Adipocyte (in vitro differentiated cells): ENCODE measurements at regions not wholly inside any gene's neighbourhood (a gene's known extent, or its start where the extent isn't known, plus 50 kb on each side); places are given as distances from the start of the nearest gene placed in this dataset.

Experiments used
- DNase-seq: peaks from one replicate; pipeline ENCODE4 v3.0.0-alpha.2; 2015; ENCODE audit warnings: low read depth
- H3K27me3 ChIP-seq: replicated peaks from 2 replicates; pipeline ENCODE4 v1.7.0; 2013; ENCODE audit warnings: mild to moderate bottlenecking, low read length, moderate library complexity; ENCODE audit not compliant: control insufficient read depth, insufficient read depth
- H3K36me3 ChIP-seq: 2 replicates; pipeline ENCODE4 v1.7.0; 2013; ENCODE audit warnings: low read length, mild to moderate bottlenecking, moderate library complexity; ENCODE audit not compliant: control insufficient read depth, insufficient read depth, severe bottlenecking
- H3K4me1 ChIP-seq: 2 replicates; pipeline ENCODE4 v1.7.0; 2013; ENCODE audit warnings: mild to moderate bottlenecking, low read length, moderate library complexity; ENCODE audit not compliant: control insufficient read depth, insufficient read depth
- H3K4me3 ChIP-seq: 2 replicates; pipeline ENCODE4 v1.7.0; 2013; ENCODE audit warnings: mild to moderate bottlenecking, low read length, moderate library complexity
- H3K9ac ChIP-seq: 2 replicates; pipeline ENCODE4 v1.7.0; 2013; ENCODE audit warnings: mild to moderate bottlenecking, low read length, moderate library complexity
- H3K9me3 ChIP-seq: 2 replicates; pipeline ENCODE4 v1.7.0; 2013; ENCODE audit warnings: mild to moderate bottlenecking, low read length, moderate library complexity; ENCODE audit not compliant: control insufficient read depth

DNA sequence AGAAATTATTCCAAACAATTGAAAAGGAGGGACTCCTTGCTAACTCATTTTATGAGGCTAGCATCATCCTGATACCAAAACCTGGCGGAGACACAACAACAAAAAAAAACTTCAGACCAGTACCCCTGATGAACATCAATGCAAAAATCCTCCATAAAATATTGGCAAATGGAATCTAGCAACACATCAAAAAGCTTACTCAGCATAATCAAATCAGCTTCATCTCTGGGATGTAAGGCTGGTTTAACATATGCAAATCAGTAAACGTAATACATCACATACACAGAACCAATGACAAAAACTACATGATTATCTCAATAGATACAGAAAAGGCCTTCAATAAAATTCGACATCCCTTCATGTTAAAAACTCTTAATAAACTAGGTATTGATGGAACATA, 440.1 kb downstream of the NUF2 start:
- Histone ChIP-seq H3K9ac (no peak overlapping the region), H3K4me3 (no peak overlapping the region), H3K9me3 (no peaks in the 10 kb centered on the region), H3K4me1 (no peaks in the 10 kb centered on the region), H3K27me3 (no peaks in the 10 kb centered on the region), H3K36me3 (no peaks in the 10 kb centered on the region)
- DNase-seq: no peak

DNA sequence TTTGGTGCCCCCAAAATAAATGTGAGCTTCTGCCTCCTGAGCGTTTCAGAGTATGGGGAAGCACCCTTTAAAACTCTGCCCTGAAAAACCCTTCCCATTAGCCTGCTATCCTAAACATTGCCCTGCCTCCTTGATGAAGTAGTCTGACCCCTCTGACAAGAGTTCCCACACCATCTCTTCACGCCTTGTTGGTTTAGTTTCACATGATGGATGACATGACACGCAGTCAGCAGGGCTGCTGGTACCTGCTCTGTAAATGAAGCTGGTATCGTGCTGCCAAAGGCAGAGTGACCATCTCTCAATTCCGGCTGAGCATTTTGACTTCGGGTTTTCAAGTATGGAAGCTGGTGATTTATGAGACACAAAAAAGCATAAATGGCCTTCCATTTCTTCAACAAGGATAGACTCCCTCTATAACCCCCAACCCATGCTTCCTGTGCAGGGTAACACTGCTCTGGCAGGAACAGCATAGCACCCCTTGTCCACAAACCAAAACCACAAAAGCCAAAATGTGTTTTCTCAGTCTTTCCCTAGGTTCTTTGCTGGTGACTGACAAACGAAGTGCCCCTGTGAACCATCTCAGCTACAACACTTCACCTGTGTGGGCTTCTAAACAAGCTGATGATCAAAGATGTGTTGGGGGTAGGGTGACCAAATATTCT, 444.6 kb downstream of the NUF2 start:
- H3K4me1 ChIP-seq: no peaks in the 10 kb centered on the region
- H3K27me3 ChIP-seq: no peaks in the 10 kb centered on the region
- H3K9ac ChIP-seq: no peak overlapping the region
- no peaks in the 10 kb centered on the region for H3K36me3 ChIP-seq
- H3K9me3 ChIP-seq: no peaks in the 10 kb centered on the region
- no peak overlapping the region for H3K4me3 ChIP-seq
- DNase-seq: no peak

DNA sequence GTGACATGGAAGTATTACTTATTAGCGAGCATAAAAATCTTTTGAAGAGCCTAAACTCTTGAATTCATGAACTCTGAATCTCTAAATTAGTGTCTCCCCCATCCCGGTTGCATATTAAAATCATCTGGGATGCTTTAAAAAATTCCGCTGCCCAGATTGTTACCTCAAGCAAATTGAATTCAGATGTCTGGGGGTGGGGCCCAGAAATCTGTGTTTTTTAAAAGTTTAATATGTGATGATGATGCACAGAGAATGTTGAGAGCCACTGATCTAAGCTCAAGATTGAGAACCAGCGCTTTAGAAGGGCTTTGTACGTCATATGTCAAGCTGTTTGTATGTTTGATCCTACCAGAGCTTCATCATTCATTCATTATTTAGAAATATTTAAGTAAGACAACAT, 446.8 kb downstream of the NUF2 start:
- no peaks in the 10 kb centered on the region for H3K9me3 ChIP-seq
- no peaks in the 10 kb centered on the region for H3K27me3 ChIP-seq
- H3K36me3 ChIP-seq: no peaks in the 10 kb centered on the region
- no peak for DNase-seq
- H3K4me3 ChIP-seq: no peak overlapping the region
- H3K4me1 ChIP-seq: no peaks in the 10 kb centered on the region
- no peak overlapping the region for H3K9ac ChIP-seq

DNA sequence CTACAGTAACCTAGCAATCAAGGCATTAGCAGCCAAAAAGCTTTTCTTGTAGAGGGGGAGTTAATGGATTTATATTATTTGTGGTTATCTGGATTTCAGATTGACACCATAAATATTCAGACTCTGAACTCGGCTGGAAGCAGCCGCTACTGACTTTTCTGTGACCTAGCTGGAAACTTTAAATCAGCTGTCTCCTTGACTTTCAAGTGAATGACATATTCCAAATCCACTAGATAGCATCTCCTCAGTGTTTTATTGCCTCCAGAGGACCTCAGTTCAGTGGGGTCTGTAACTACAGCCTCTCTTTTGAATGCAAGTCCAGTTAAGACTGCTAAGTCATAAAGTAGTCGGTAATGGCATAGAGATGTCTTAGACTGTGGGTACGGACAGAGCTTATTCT, 448.5 kb downstream of the NUF2 start:
- Histone ChIP-seq H3K36me3 (no peaks in the 10 kb centered on the region), H3K9me3 (no peaks in the 10 kb centered on the region), H3K4me1 (no peaks in the 10 kb centered on the region), H3K27me3 (no peaks in the 10 kb centered on the region), H3K4me3 (no peak overlapping the region), H3K9ac (no peak overlapping the region)
- no peak for DNase-seq

DNA sequence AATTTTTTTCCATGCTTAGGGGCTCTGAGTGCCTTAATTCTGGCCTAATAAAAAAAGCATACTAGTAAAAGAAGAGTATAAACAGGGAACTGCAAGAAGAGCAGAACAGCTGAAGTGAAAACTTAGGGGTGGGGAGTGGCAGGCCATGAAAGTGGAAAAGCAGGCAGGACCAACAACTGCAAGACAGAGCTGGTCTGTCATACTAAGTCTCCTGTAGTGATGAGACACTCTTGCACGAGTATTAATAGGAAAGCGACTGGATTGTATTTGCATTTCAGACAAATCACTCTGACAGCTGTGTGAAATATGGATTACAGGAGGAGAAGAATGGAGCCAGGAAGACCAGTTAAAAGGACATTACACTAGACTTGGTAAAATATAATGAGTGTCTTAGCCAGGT, 449.9 kb downstream of the NUF2 start:
- DNase-seq: no peak
- H3K9me3 ChIP-seq: no peaks in the 10 kb centered on the region
- H3K4me1 ChIP-seq: no peaks in the 10 kb centered on the region
- no peak overlapping the region for H3K4me3 ChIP-seq
- H3K27me3 ChIP-seq: no peaks in the 10 kb centered on the region
- H3K9ac ChIP-seq: no peak overlapping the region
- no peaks in the 10 kb centered on the region for H3K36me3 ChIP-seq

DNA sequence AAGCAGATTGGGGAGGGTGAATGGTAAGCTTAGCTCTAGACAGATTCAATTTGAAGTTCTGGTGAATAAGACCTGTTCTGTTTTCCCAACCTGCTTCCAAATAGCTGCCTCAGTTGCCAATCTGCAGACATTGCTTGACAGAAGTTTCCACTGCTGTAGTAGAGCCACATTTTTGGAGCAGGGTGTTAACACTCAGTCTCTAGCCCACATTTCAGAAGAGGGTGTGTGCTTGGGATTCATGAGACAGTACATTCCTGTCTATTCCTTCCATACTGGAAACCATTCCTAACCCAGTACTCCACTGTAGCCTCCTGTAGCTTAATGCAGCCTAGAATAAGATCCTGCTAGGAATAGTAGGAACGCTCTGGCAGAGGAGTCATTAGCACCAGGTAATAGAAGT, 450.5 kb downstream of the NUF2 start:
- no peaks in the 10 kb centered on the region for H3K9me3 ChIP-seq
- no peak overlapping the region for H3K9ac ChIP-seq
- no peaks in the 10 kb centered on the region for H3K36me3 ChIP-seq
- H3K4me1 ChIP-seq: no peaks in the 10 kb centered on the region
- no peak overlapping the region for H3K4me3 ChIP-seq
- H3K27me3 ChIP-seq: no peaks in the 10 kb centered on the region
- DNase-seq: no peak

DNA sequence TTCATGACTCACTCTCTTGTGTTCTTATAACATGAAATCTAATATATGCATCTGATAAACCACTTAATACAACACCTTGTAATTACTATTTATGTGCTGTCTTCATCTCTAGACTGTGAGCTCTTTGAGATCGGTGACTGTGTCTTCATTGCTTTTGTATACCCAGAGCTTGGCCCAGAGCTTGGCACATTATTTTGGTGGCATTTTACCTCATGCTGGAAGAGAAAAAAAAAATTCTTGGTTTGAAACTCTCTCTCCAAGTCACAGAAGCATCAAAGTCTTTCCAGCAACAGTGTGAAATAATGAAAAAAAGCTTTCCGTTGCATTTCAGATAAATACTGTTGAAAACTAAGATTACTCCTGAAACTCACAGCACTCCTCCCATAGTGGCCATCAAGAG, 451.6 kb downstream of the NUF2 start:
- Histone ChIP-seq H3K9ac (no peak overlapping the region), H3K9me3 (peaks cover under 1% of the 10 kb centered on the region), H3K36me3 (no peaks in the 10 kb centered on the region), H3K4me1 (no peaks in the 10 kb centered on the region), H3K27me3 (no peaks in the 10 kb centered on the region), H3K4me3 (no peak overlapping the region)
- no peak for DNase-seq

DNA sequence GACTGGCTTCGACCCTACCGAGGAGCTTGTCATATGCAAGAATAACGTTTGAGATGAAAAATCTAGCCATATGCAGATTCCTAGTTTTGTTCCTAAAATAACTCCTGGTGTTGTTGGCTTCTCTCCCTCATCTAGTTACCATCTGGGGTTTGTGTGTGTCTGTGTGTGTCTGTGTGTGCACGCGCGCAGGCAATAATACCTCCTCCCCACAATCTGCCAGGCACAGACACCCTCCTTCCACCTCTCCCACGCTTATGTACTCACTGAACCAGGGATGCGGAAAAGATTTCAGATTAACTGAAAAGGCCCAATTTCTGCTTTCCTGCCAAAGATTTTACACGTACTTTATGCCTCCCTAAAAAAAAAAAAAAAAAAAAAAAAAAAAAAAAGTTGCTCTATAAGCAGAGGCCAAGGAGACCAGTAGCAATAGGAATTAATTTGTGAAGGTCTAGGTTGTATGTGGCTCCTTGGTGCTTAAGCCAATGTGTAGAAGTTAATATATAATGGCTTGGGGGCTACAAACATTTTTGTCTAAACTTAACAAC, 452.7 kb downstream of the NUF2 start:
- no peak for DNase-seq
- Histone ChIP-seq H3K9me3 (peaks cover 8% of the 10 kb centered on the region), H3K4me3 (no peak overlapping the region), H3K27me3 (no peaks in the 10 kb centered on the region), H3K36me3 (no peaks in the 10 kb centered on the region), H3K9ac (no peak overlapping the region), H3K4me1 (no peaks in the 10 kb centered on the region)

DNA sequence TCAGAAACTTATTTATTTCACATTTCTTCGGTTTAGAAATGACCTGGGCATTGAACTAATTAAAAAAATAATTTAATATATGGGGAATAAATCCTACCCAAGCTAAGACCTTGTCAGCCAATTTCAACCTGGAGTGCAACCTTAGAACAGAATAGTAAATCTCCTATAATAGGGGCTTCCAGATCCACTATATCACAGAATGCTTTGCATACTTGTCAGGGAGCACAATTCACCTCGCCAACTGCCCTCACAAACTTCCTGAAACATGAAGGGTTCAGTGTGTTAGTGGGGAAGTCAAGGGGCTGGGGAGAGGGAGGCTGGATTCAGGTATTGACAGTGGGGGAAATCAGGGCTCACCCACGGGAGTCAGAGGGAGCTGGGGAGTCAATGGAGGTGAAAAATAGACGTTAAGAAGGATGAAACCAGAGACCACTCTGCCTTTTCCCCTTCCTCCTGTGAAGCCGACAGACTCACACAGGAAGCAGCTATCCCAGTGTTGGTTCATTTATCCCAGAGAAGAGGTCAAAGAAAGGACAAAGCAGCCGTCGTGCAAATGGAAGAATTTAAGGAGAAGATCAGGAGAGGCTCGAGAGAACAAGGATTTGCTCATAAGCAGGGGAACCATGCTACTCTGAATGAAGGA, 453.3 kb downstream of the NUF2 start:
- Histone ChIP-seq H3K9ac (no peak overlapping the region), H3K9me3 (peaks cover 12% of the 10 kb centered on the region), H3K36me3 (no peaks in the 10 kb centered on the region), H3K4me1 (no peaks in the 10 kb centered on the region), H3K27me3 (no peaks in the 10 kb centered on the region), H3K4me3 (no peak overlapping the region)
- no peak for DNase-seq

DNA sequence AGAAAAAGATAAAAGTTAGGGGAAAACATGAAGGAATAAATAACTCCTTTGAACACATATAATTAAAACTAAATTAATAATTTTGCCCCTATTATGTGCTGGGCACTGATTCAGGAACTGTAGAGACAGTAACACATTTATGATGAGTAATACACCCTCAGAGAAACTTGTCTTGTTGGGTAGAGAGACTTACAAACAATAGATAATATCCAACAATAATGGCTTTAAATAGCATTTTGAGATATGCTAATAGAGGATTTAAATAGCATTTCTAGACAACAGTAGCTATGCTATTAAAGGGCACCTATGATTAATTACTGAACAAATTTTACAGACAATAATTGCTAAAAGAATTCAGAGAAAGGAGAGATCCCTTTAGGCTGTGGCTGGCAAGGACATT, 455.5 kb downstream of the NUF2 start:
- H3K9me3 ChIP-seq: peaks cover 33% of the 10 kb centered on the region

DNA sequence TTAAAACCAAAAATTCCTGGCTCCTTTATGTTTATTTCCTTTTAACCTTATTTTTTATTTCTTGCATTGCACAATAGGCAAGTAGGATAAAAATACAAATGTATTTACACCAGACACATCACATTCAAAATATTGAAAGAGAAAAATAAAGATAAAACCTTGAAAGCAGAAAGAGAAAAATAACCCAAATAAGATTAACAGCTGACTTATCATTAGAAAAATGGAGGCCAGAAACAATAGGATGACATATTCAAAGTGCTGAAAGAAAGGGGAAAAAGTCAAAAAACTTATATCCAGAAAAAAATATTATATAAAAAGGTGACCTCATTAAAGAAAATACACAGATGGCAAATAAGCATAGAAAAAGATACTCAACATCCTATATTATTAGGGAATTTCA, 459.4 kb downstream of the NUF2 start:
- DNase-seq: no peak
- no peaks in the 10 kb centered on the region for H3K4me1 ChIP-seq

More for the DNA sequence above, 455.5 kb downstream of the NUF2 start:
- Histone ChIP-seq H3K9ac (no peak overlapping the region), H3K4me3 (no peak overlapping the region), H3K27me3 (no peaks in the 10 kb centered on the region), H3K36me3 (no peaks in the 10 kb centered on the region), H3K4me1 (no peaks in the 10 kb centered on the region)
- no peak for DNase-seq

More for the DNA sequence above, 459.4 kb downstream of the NUF2 start:
- Histone ChIP-seq H3K36me3 (no peaks in the 10 kb centered on the region), H3K4me3 (peak overlapping the region; percentile 37), H3K27me3 (no peaks in the 10 kb centered on the region), H3K9me3 (peaks cover 33% of the 10 kb centered on the region), H3K9ac (no peak overlapping the region)
